ENCODE measurements at regions not wholly inside any gene's neighbourhood (a gene's known extent, or its start where the extent isn't known, plus 50 kb on each side); places are given as distances from the start of the nearest gene placed in this dataset.

DNA sequence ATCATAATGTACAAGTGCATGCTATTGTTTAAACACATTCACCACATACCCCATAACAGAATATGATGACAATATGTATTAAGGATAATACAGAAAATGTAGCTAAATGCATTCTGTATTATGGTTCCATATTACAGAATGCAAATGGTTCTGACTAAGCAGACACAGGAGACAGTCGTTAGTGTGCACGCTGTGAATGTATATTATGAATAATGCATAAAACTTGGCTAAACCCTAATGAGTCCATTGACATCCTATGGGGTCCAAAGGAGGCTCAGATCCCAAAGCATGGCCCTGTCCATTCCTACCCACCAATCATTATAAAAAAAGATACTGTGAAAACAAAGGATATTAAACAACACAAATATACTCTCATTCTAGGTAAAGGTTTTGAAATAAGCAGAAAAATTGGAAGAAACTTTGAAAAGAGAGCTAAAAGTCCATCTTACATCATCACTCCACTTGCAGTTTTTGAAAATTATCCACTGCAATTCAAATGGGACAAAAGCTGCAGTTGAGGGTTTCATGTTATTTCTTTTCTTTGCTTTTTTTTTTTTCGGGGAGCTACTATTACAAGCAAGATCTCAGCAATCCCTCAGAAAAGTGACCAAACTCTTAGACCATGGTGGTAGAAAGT is 415.1 kb downstream of the BCAT1 start:
- peaks cover 69% of the 10 kb centered on the region for H3K4me1 ChIP-seq (ENCODE audit: low read length)
- peak overlapping the region; percentile 51; the same call in 1 of the 2 replicates for H3K4me3 ChIP-seq (ENCODE audit: low read length)
- H3K9ac ChIP-seq (ENCODE audit: low read length) = peak overlapping the region; percentile 63
- peak overlapping the region; percentile 12; the same call in 1 of the 2 replicates for H3K27ac ChIP-seq (ENCODE audit: low read length)
- no peaks in the 10 kb centered on the region for H3K9me3 ChIP-seq (ENCODE audit: insufficient read depth, low read length)
- no peak overlapping the region for H2AFZ ChIP-seq (ENCODE audit: low read depth, low read length)
- H3K36me3 ChIP-seq (replicated peaks; ENCODE audit: low read depth, low read length) = peaks cover 3% of the 10 kb centered on the region
- H3K79me2 ChIP-seq (ENCODE audit: low read length) = peaks cover 99% of the 10 kb centered on the region
- H3K27me3 ChIP-seq (ENCODE audit: low read depth, low read length) = no peaks in the 10 kb centered on the region
- H4K20me1 ChIP-seq (ENCODE audit: insufficient read depth, low read length) = no peaks in the 10 kb centered on the region
- no peak for TF ChIP-seq EZH2phosphoT487 (IDR thresholded peaks at IDR 0.05; ENCODE audit: low read depth)
- peak overlapping the region; percentile 73 for H3K4me2 ChIP-seq (ENCODE audit: low read length)

- Histone ChIP-seq H3K79me2 (ENCODE audit: low read length) (peaks cover 100% of the 10 kb centered on the region), H4K20me1 (ENCODE audit: insufficient read depth, low read length) (no peaks in the 10 kb centered on the region), H3K36me3 (replicated peaks; ENCODE audit: low read depth, low read length) (peaks cover 15% of the 10 kb centered on the region), H2AFZ (ENCODE audit: low read depth, low read length) (no peak overlapping the region), H3K27me3 (ENCODE audit: low read depth, low read length) (no peaks in the 10 kb centered on the region), H3K9me3 (ENCODE audit: insufficient read depth, low read length) (no peaks in the 10 kb centered on the region), H3K4me3 (ENCODE audit: low read length) (no peak overlapping the region), H3K4me2 (ENCODE audit: low read length) (no peak overlapping the region), H3K4me1 (ENCODE audit: low read length) (peaks cover 65% of the 10 kb centered on the region), H3K9ac (ENCODE audit: low read length) (no peak overlapping the region), H3K27ac (ENCODE audit: low read length) (no peak overlapping the region)
- TF ChIP-seq EZH2phosphoT487 (IDR thresholded peaks at IDR 0.05; ENCODE audit: low read depth) = no peak
- TF ChIP-seq, protein P1, sequence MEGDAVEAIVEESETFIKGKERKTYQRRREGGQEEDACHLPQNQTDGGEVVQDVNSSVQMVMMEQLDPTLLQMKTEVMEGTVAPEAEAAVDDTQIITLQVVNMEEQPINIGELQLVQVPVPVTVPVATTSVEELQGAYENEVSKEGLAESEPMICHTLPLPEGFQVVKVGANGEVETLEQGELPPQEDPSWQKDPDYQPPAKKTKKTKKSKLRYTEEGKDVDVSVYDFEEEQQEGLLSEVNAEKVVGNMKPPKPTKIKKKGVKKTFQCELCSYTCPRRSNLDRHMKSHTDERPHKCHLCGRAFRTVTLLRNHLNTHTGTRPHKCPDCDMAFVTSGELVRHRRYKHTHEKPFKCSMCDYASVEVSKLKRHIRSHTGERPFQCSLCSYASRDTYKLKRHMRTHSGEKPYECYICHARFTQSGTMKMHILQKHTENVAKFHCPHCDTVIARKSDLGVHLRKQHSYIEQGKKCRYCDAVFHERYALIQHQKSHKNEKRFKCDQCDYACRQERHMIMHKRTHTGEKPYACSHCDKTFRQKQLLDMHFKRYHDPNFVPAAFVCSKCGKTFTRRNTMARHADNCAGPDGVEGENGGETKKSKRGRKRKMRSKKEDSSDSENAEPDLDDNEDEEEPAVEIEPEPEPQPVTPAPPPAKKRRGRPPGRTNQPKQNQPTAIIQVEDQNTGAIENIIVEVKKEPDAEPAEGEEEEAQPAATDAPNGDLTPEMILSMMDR (IDR thresholded peaks at IDR 0.05; ENCODE audit: low read depth, low read length) = no peak
Observed at GRCh38 chr12:24530689-24531088, 418.2 kb downstream of the BCAT1 start.

DNA sequence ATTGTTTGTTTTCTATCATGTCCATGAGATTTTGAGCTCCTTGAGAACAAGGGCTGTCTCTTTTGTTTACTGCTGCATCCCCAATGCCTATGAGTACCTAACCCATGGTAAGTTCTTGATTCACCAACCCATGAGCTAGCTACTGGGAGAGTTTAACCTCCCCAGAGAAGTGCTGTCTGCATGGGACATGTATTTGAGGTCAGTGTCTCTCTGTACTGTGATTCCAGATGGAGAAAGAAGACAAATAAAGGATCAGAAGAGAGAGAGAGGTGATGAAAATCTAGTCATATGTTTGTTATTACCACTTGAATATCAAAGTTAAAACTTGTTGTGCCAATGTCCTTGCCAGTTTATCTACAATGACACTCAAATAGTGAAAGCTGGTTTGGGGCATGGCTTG is 421.8 kb downstream of the BCAT1 start:
- H3K4me3 ChIP-seq (ENCODE audit: low read length) = no peak overlapping the region
- peaks cover 45% of the 10 kb centered on the region for H3K36me3 ChIP-seq (replicated peaks; ENCODE audit: low read depth, low read length)
- H3K27ac ChIP-seq (ENCODE audit: low read length) = peak overlapping the region; percentile 21; the same call in 1 of the 2 replicates
- H2AFZ ChIP-seq (ENCODE audit: low read depth, low read length) = no peak overlapping the region
- H4K20me1 ChIP-seq (ENCODE audit: insufficient read depth, low read length) = no peaks in the 10 kb centered on the region
- H3K4me1 ChIP-seq (ENCODE audit: low read length) = peaks cover 29% of the 10 kb centered on the region
- H3K27me3 ChIP-seq (ENCODE audit: low read depth, low read length) = no peaks in the 10 kb centered on the region
- no peak for TF ChIP-seq EZH2phosphoT487 (IDR thresholded peaks at IDR 0.05; ENCODE audit: low read depth)
- TF ChIP-seq, protein P1 (IDR thresholded peaks at IDR 0.05; ENCODE audit: low read depth, low read length) = no peak
- peaks cover 10% of the 10 kb centered on the region; the same call in 1 of the 2 replicates for H3K9me3 ChIP-seq (ENCODE audit: insufficient read depth, low read length)
- no peak overlapping the region for H3K9ac ChIP-seq (ENCODE audit: low read length)
- H3K4me2 ChIP-seq (ENCODE audit: low read length) = 0 out of 2 replicates have a peak overlapping the region, but pooled peaks have one; percentile 25
- H3K79me2 ChIP-seq (ENCODE audit: low read length) = peaks cover 99% of the 10 kb centered on the region

- Histone ChIP-seq H4K20me1 (ENCODE audit: insufficient read depth, low read length) (no peaks in the 10 kb centered on the region), H3K4me2 (ENCODE audit: low read length) (no peak overlapping the region), H3K4me3 (ENCODE audit: low read length) (no peak overlapping the region), H3K27ac (ENCODE audit: low read length) (no peak overlapping the region), H3K9ac (ENCODE audit: low read length) (no peak overlapping the region), H3K9me3 (ENCODE audit: insufficient read depth, low read length) (peaks cover 23% of the 10 kb centered on the region; the same call in 1 of the 2 replicates), H3K79me2 (ENCODE audit: low read length) (peaks cover 97% of the 10 kb centered on the region), H3K27me3 (ENCODE audit: low read depth, low read length) (no peaks in the 10 kb centered on the region), H3K4me1 (ENCODE audit: low read length) (peaks cover 22% of the 10 kb centered on the region), H3K36me3 (replicated peaks; ENCODE audit: low read depth, low read length) (peaks cover 57% of the 10 kb centered on the region), H2AFZ (ENCODE audit: low read depth, low read length) (no peak overlapping the region)
- TF ChIP-seq, protein P1 (IDR thresholded peaks at IDR 0.05; ENCODE audit: low read depth, low read length) = no peak
- no peak for TF ChIP-seq EZH2phosphoT487 (IDR thresholded peaks at IDR 0.05; ENCODE audit: low read depth)
Observed at GRCh38 chr12:24522736-24523135, 426.2 kb downstream of the BCAT1 start.

Measured in OCI-LY3 (cell line).